HepG2 (cell line): ENCODE measurements at regions not wholly inside any gene's neighbourhood (a gene's known extent, or its start where the extent isn't known, plus 50 kb on each side); places are given as distances from the start of the nearest gene placed in this dataset.

Experiments used
- ATAC-seq: fragments of 200-7000 bp; cut with Tn5 transposase; 3 replicates; pipeline ENCODE4 v1.9.1; 2020; ENCODE audit warnings: mild to moderate bottlenecking, moderate library complexity
- BruUV-seq: library from RNA; stranded (reverse); fragments of 400-500 nt; replicated peaks from 2 replicates; lab custom pipeline; 2021; lab: Mats Ljungman, UMichigan
- CTCF ChIA-PET: fragments of 300-600 bp; formaldehyde crosslinking; extraction: SDS; loops from one replicate; lab custom pipeline; 2021; ENCODE audit warnings: low total read pairs, inconsistent platforms, low intra/inter-chr PET ratio; lab: Yijun Ruan, JAX
- POLR2A ChIA-PET: fragments of 350-600 bp; sonication (Branson Sonifier 250); formaldehyde crosslinking; loops from one replicate; lab custom pipeline; 2020; ENCODE audit warnings: antibody characterized with exemption, inconsistent platforms; lab: Yijun Ruan, JAX
- DNase-seq: peaks from one replicate; pipeline ENCODE4 v3.0.0-alpha.2; 2015; ENCODE audit warnings: low spot score
- FAIRE-seq: peaks from 3 replicates; lab custom pipeline; 2011; peaks lifted over from hg19 to GRCh38; lab: Jason Lieb, UNC
- H2AFZ ChIP-seq: one replicate; pipeline ENCODE4 v1.6.1; 2011; ENCODE audit warnings: low read length, inconsistent platforms
- H3K27ac ChIP-seq: fragments of 300-600 bp; 3 replicates; pipeline ENCODE4 v1.8.0; 2011; ENCODE audit warnings: mixed run types, mild to moderate bottlenecking, mixed read lengths, low read length, inconsistent platforms; ENCODE audit not compliant: insufficient read depth; ENCODE audit errors: extremely low read length
- H3K27me3 ChIP-seq, 2 experiments: fragments of 200-600 bp in 1 of 2; 2 replicates in 1 of 2; 3 replicates in 1 of 2; pipeline versions ENCODE4 v1.6.0 to v1.8.0; 2011; ENCODE audit warnings: low read length in 2 of 2, mild to moderate bottlenecking in 2 of 2, moderate library complexity in 2 of 2, inconsistent platforms in 1 of 2; ENCODE audit not compliant: insufficient read depth in 2 of 2, control insufficient read depth in 1 of 2
- H3K36me3 ChIP-seq, 2 experiments: fragments of 200-600 bp in 1 of 2; replicated peaks in 1 of 2; 2 replicates in 1 of 2; 3 replicates in 1 of 2; pipeline versions ENCODE4 v1.5.1 to v1.8.0; 2011; ENCODE audit warnings: low read length in 2 of 2, inconsistent platforms in 1 of 2; ENCODE audit not compliant: insufficient read depth in 2 of 2, control insufficient read depth in 1 of 2
- H3K4me1 ChIP-seq: 2 replicates; pipeline ENCODE4 v1.5.1; 2012; ENCODE audit warnings: low read length, inconsistent platforms; ENCODE audit not compliant: insufficient read depth
- H3K4me2 ChIP-seq: 2 replicates; pipeline ENCODE4 v1.6.0; 2011; ENCODE audit warnings: low read depth, low read length, inconsistent platforms
- H3K4me3 ChIP-seq, 3 experiments: fragments of 200-600 bp in 1 of 3; sonication (generic), shearing (Covaris generic) in 1 of 3; replicated peaks in 1 of 3; 2 replicates each; pipeline ENCODE4 v1.5.1; 2011 to 2016; ENCODE audit warnings: low read length in 3 of 3, inconsistent platforms in 2 of 3, low read depth in 2 of 3, mild to moderate bottlenecking in 2 of 3, control low read depth in 1 of 3, mixed read lengths in 1 of 3; ENCODE audit not compliant: insufficient read depth in 1 of 3
- H3K79me2 ChIP-seq: one replicate; pipeline ENCODE4 v1.6.1; 2011; ENCODE audit warnings: low read length, inconsistent platforms; ENCODE audit not compliant: insufficient read depth
- H3K9ac ChIP-seq: 2 replicates; pipeline ENCODE4 v1.6.0; 2011; ENCODE audit warnings: mild to moderate bottlenecking, low read depth, low read length, inconsistent platforms; ENCODE audit not compliant: insufficient read depth
- H3K9me3 ChIP-seq: 2 replicates; pipeline ENCODE4 v1.5.1; 2012; ENCODE audit warnings: mild to moderate bottlenecking, low read length
- H4K20me1 ChIP-seq: 2 replicates; pipeline ENCODE4 v1.6.0; 2011; ENCODE audit warnings: inconsistent platforms, mild to moderate bottlenecking, low read length, moderate library complexity; ENCODE audit not compliant: insufficient read depth
- ATF7 ChIP-seq, 2 experiments: fragments of 450-650 bp in 1 of 2; sonication (generic) in 1 of 2; formaldehyde crosslinking in 1 of 2; IDR thresholded peaks; 2 replicates each; pipeline versions ENCODE4 v1.4.0 to v1.6.1; 2016 to 2020; ENCODE audit warnings: antibody characterized with exemption in 1 of 2, mild to moderate bottlenecking in 1 of 2, missing genetic modification reagents in 1 of 2
- E2F2 ChIP-seq: sonication (generic); formaldehyde crosslinking; IDR thresholded peaks from 2 replicates; pipeline ENCODE4 v1.4.0; 2020; ENCODE audit warnings: missing genetic modification reagents, borderline replicate concordance
- ZFYVE20 ChIP-seq: sonication (generic); formaldehyde crosslinking; IDR thresholded peaks from 2 replicates; pipeline ENCODE4 v1.8.0; 2023; ENCODE audit warnings: low read depth, mild to moderate bottlenecking, moderate library complexity, missing genetic modification reagents, borderline replicate concordance
- ZHX2 ChIP-seq, 2 experiments: sonication (generic) in 1 of 2; formaldehyde crosslinking in 1 of 2; IDR thresholded peaks; 2 replicates each; pipeline versions ENCODE4 v1.6.1 to v1.9.0; 2014 to 2022; ENCODE audit warnings: antibody characterized with exemption in 1 of 2, borderline replicate concordance in 1 of 2, inconsistent platforms in 1 of 2, low read depth in 1 of 2, missing genetic modification reagents in 1 of 2
- ZNF33A ChIP-seq: sonication (generic); formaldehyde crosslinking; IDR thresholded peaks from 2 replicates; pipeline ENCODE4 v1.5.1; 2020; ENCODE audit warnings: missing genetic modification reagents, mild to moderate bottlenecking, moderate library complexity, borderline replicate concordance
- WGBS: methylation state at CpG from one replicate; pipeline ENCODE4 v1.1.6; 2017; ENCODE audit warnings: low lambda C conversion rate; 5-methylcytosine and 5-hydroxymethylcytosine counted together
- in situ Hi-C: cut with HindIII; loops from 2 replicates; pipeline ENCODE4 v1.10.0; 2017; ENCODE audit warnings: low pct_unique_long_range_greater_than_20kb; ENCODE audit not compliant: extremely low pct_ligation_motif_present
- intact Hi-C: fragments of 100-400 bp; cut with micrococcal nuclease; formaldehyde crosslinking; loops from one replicate; pipeline ENCODE4 v1.10.0; 2022; ENCODE audit not compliant: unreplicated experiment

GRCh38 chr2:83844490-83844889 lies 614.6 kb downstream of the SUCLG1 start:
- Histone ChIP-seq H2AFZ (no peak overlapping the region), H3K9ac (no peak overlapping the region), H3K36me3 (no peaks in the 10 kb centered on the region), H3K79me2 (no peaks in the 10 kb centered on the region), H3K9me3 (no peaks in the 10 kb centered on the region), H3K27ac (no peak overlapping the region), H3K4me2 (no peak overlapping the region), H3K4me1 (no peaks in the 10 kb centered on the region), H4K20me1 (no peaks in the 10 kb centered on the region), H3K4me3 (no peak overlapping the region), H3K27me3 (no peaks in the 10 kb centered on the region)
- in situ Hi-C loops (no loop called here), intact Hi-C loops (no loop called here)
- ATAC-seq (no peak), DNase-seq (no peak), FAIRE-seq (no peak)
- no TSS peak for BruUV-seq
- CTCF ChIA-PET: no interaction called here
- POLR2A ChIA-PET: no interaction called here
- no peak for TF ChIP-seq ZFYVE20 (CRISPR knock-in tag)
- TF ChIP-seq ZNF33A (CRISPR knock-in tag): no peak
- TF ChIP-seq E2F2 (CRISPR knock-in tag): no peak
- peak; percentile 31; the same call in 1 of the 2 replicates for TF ChIP-seq ATF7 (IDR thresholded peaks at IDR 0.05)
- no peak for TF ChIP-seq ATF7 (CRISPR knock-in tag; IDR thresholded peaks at IDR 0.05)
- no peak for TF ChIP-seq ZHX2 (IDR thresholded peaks at IDR 0.05; ENCODE audit: low read depth)
- TF ChIP-seq ZHX2 (CRISPR knock-in tag; IDR thresholded peaks at IDR 0.05; ENCODE audit: borderline replicate concordance): no peak
- whole genome bisulfite sequencing: 3% methylated on average over 2 of the region's 2 CpGs
